Osteocyte (in vitro differentiated cells): ENCODE measurements at regions not wholly inside any gene's neighbourhood (a gene's known extent, or its start where the extent isn't known, plus 50 kb on each side); places are given as distances from the start of the nearest gene placed in this dataset.

ENCODE experiments used
- DNase-seq: peaks from one replicate; pipeline ENCODE4 v3.0.0; 2021; ENCODE audit warnings: mixed read lengths; ENCODE audit not compliant: unreplicated experiment; ENCODE audit errors: extremely low spot score
- H3K27ac Mint-ChIP-seq: one replicate; pipeline ENCODE4 v1.8.0; 2021; ENCODE audit warnings: mild to moderate bottlenecking, mixed read lengths; ENCODE audit not compliant: unreplicated experiment
- H3K27me3 Mint-ChIP-seq: one replicate; pipeline ENCODE4 v1.8.0; 2021; ENCODE audit warnings: mixed read lengths; ENCODE audit not compliant: unreplicated experiment
- H3K36me3 Mint-ChIP-seq: one replicate; pipeline ENCODE4 v1.8.0; 2021; ENCODE audit warnings: mixed read lengths; ENCODE audit not compliant: unreplicated experiment
- H3K4me1 Mint-ChIP-seq: one replicate; pipeline ENCODE4 v1.8.0; 2021; ENCODE audit warnings: mixed read lengths; ENCODE audit not compliant: unreplicated experiment
- H3K4me3 Mint-ChIP-seq: one replicate; pipeline ENCODE4 v1.8.0; 2021; ENCODE audit warnings: mild to moderate bottlenecking, moderate library complexity, mixed read lengths; ENCODE audit not compliant: unreplicated experiment
- H3K9me3 Mint-ChIP-seq: one replicate; pipeline ENCODE4 v1.8.0; 2021; ENCODE audit warnings: mixed read lengths; ENCODE audit not compliant: unreplicated experiment
- TF ChIP-seq, protein P1 (sequence below): fragments of 200-600 bp; sonication (generic); IDR thresholded peaks from 2 replicates; pipeline ENCODE4 v1.5.0; 2021; ENCODE audit warnings: antibody characterized with exemption, mild to moderate bottlenecking, moderate library complexity

DNA sequence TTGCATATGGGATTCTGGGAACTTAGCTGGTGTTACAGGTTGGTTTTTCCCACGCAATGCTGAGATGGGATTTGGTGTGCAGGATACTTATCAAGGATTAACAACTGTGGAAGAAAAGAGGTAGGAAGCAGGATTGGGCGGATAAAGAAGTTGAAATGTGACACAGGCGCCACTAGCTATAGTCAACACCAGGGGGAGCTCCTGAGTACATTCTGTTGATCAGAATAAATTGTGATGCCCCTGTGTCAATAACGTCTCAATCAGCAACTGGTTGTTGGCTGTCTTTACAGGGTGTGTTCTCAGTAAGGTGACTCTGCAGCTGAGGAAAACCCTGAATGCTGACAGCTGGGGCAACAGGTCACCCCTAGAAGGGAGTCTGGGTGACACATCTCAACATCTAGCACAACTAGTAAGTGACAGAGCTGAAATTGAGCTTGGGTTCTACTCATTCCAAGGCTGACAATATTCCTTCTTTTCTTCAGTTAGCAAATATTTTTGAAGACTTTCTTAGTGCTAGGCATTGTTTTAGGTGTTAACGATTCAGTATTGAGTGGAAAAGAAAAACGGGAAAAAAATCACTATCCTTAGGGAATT, 143.0 kb downstream of the ARL6IP6 start:
- no peaks in the 10 kb centered on the region for H3K27me3 Mint-ChIP-seq
- H3K36me3 Mint-ChIP-seq: no peaks in the 10 kb centered on the region
- no peak overlapping the region for H3K4me3 Mint-ChIP-seq
- no peak for DNase-seq
- no peak overlapping the region for H3K27ac Mint-ChIP-seq
- TF ChIP-seq, protein P1, sequence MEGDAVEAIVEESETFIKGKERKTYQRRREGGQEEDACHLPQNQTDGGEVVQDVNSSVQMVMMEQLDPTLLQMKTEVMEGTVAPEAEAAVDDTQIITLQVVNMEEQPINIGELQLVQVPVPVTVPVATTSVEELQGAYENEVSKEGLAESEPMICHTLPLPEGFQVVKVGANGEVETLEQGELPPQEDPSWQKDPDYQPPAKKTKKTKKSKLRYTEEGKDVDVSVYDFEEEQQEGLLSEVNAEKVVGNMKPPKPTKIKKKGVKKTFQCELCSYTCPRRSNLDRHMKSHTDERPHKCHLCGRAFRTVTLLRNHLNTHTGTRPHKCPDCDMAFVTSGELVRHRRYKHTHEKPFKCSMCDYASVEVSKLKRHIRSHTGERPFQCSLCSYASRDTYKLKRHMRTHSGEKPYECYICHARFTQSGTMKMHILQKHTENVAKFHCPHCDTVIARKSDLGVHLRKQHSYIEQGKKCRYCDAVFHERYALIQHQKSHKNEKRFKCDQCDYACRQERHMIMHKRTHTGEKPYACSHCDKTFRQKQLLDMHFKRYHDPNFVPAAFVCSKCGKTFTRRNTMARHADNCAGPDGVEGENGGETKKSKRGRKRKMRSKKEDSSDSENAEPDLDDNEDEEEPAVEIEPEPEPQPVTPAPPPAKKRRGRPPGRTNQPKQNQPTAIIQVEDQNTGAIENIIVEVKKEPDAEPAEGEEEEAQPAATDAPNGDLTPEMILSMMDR: peak; percentile 60
- peaks cover 5% of the 10 kb centered on the region for H3K9me3 Mint-ChIP-seq
- no peaks in the 10 kb centered on the region for H3K4me1 Mint-ChIP-seq

DNA sequence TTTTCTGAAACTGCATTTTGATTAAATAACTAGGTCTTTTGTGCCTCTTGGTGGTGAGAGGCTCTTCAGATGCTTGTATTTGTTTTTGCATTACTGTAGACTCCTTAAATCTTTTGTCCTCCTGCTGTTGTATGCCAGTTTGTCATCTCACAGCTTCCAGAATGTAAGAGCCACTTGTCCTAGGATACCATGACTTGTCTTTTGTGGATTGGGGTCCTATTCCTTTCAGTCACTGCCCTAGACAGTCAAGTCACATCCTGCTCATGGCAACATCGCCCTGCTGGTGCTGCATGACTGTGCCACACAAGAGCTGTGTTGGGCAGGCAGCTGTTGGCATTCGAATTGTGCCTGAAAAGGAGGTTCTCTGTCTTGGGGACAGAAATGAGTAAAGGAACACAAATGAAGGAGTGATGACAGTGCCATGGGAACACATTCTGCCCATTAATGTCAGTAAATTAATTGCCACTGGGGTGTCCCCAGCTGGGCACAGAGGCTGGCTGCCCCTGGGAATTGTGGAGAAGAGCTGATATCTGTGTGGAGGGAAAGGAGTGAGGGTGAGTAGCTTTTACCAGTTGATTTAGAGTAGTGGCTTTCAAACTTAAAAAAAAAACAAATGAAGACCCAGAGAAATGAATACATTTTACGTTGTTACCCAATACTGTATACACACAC, 140.3 kb downstream of the ARL6IP6 start:
- TF ChIP-seq, protein P1: no peak
- H3K9me3 Mint-ChIP-seq: peaks cover 2% of the 10 kb centered on the region
- H3K36me3 Mint-ChIP-seq: no peaks in the 10 kb centered on the region
- no peaks in the 10 kb centered on the region for H3K4me1 Mint-ChIP-seq
- no peak overlapping the region for H3K27ac Mint-ChIP-seq
- H3K4me3 Mint-ChIP-seq: no peak overlapping the region
- no peak for DNase-seq
- no peaks in the 10 kb centered on the region for H3K27me3 Mint-ChIP-seq

DNA sequence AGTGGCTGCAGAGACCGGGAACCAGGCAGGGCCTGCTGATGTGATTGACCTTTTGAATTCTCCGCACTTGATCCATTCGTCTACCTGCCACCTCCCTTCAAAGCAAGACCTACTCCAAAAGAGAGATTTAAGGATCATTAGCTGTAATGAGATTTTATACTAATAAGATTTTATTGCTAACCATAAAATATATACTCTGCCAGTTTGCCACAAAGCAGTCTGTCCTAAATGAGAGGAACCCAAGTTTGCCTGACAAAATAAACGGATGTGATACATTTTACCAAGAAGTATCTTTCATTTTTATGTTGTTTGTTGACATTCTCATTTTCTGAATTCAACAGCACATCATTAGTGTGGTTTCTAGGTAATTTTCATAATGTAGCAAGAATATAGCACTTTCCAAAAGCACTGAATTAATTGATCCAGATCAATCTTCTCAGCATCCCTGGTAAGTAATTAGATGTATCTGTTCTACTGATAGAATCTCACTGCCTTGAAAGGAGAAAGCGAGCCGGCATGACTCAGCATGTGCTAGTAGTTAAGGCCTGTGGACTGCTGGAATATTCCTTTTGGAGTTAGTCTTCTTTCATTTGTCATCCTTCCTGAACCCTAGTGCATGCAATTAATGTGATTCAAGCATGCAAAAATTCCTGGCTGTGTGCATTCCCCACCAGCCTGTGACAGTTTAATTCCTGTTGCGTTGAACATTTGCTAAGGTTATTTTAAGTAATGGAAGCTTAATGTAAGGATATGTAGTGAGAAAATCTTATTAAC, 128.5 kb downstream of the ARL6IP6 start:
- Mint-ChIP-seq H3K27me3 (peaks cover 3% of the 10 kb centered on the region), H3K36me3 (no peaks in the 10 kb centered on the region), H3K9me3 (peaks cover 3% of the 10 kb centered on the region), H3K27ac (no peak overlapping the region), H3K4me3 (no peak overlapping the region), H3K4me1 (no peaks in the 10 kb centered on the region)
- TF ChIP-seq, protein P1: no peak
- DNase-seq: no peak

DNA sequence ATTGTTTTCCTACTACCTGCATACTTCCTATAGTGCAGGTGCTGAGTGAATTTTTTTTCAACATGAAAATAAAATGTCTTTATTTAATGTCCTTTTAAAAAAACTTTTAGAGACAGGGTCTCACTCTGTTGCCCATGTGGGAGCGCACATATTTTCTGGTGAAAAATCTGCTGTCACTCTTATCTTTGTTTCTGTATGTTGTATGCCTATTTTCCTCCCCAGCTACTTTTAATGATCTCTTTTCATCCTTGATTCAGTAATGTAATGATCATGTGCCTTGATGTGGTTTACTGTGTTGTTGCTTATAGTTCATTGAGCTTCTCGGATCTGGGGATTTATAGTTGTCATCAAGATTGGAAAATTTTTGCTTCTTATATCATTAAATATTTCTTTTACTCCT, 117.3 kb downstream of the ARL6IP6 start:
- Mint-ChIP-seq H3K36me3 (no peaks in the 10 kb centered on the region), H3K4me3 (no peak overlapping the region), H3K27me3 (no peaks in the 10 kb centered on the region), H3K9me3 (peaks cover under 1% of the 10 kb centered on the region), H3K4me1 (no peaks in the 10 kb centered on the region), H3K27ac (no peak overlapping the region)
- DNase-seq: no peak
- TF ChIP-seq, protein P1: no peak

DNA sequence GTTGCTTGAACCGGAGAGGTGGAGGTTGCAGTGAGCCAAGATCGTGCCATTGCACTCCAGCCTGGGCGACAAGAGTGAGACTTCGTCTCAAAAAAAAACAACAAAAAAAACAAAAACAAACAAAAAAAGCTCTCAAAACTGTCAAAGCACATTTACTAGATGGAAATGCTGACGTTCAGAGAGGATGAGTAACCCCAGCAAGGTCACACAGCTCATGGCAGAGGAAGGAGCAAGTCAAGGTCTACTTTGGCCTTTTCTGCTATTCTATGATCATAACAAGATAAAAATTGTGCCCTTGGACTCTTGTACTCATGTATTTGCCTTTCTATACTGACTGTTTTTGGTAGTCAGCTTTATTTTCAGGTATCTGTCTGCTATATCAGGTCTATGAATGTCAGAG, 109.5 kb downstream of the ARL6IP6 start:
- Mint-ChIP-seq H3K27me3 (peaks cover 4% of the 10 kb centered on the region), H3K4me3 (no peak overlapping the region), H3K36me3 (no peaks in the 10 kb centered on the region), H3K27ac (no peak overlapping the region), H3K9me3 (no peaks in the 10 kb centered on the region), H3K4me1 (no peaks in the 10 kb centered on the region)
- TF ChIP-seq, protein P1: no peak
- no peak for DNase-seq
